HG03439 (cell line): ENCODE measurements at regions not wholly inside any gene's neighbourhood (a gene's known extent, or its start where the extent isn't known, plus 50 kb on each side); places are given as distances from the start of the nearest gene placed in this dataset.

ENCODE experiments used
- ATAC-seq: cut with Tn5 transposase; IDR thresholded peaks from one replicate; pipeline ENCODE4 v1.9.1; 2021; ENCODE audit warnings: mild to moderate bottlenecking, moderate library complexity; ENCODE audit not compliant: unreplicated experiment

GRCh38 chr11:104830508-104830907 is 67.8 kb downstream of the CASP12 start:
- ATAC-seq: no peak

GRCh38 chr11:104830080-104830479 is 68.2 kb downstream of the CASP12 start:
- ATAC-seq: no peak

GRCh38 chr11:104826772-104827171 is 71.5 kb downstream of the CASP12 start:
- no peak for ATAC-seq

GRCh38 chr11:104823657-104824056 is 74.6 kb downstream of the CASP12 start:
- ATAC-seq: no peak

GRCh38 chr11:104820431-104820830 is 77.8 kb downstream of the CASP12 start:
- ATAC-seq: no peak

- ATAC-seq: no peak
Measured at GRCh38 chr11:104819603-104820002, 78.7 kb downstream of the CASP12 start.

- no peak for ATAC-seq
Measured at GRCh38 chr11:104819107-104819506, 79.2 kb downstream of the CASP12 start.

GRCh38 chr11:104817973-104818372 is 80.3 kb downstream of the CASP12 start:
- no peak for ATAC-seq

GRCh38 chr11:104813532-104813931 is 84.7 kb downstream of the CASP12 start:
- no peak for ATAC-seq

GRCh38 chr11:104812103-104812788 is 86.0 kb downstream of the CASP12 start:
- no peak for ATAC-seq

- ATAC-seq: no peak
Measured at GRCh38 chr11:104803776-104804175, 94.5 kb downstream of the CASP12 start.

- ATAC-seq: peak; percentile 90
Measured at GRCh38 chr11:104799251-104799650, 99.0 kb downstream of the CASP12 start.

GRCh38 chr11:104798789-104799188 is 99.5 kb downstream of the CASP12 start:
- peak; percentile 66 for ATAC-seq

GRCh38 chr11:104796301-104796700 is 102.0 kb downstream of the CASP12 start:
- no peak for ATAC-seq

- ATAC-seq: no peak
Measured at GRCh38 chr11:104795501-104796213, 102.6 kb downstream of the CASP12 start.

GRCh38 chr11:104792861-104793260 is 105.4 kb downstream of the CASP12 start:
- no peak for ATAC-seq

- ATAC-seq: no peak
Measured at GRCh38 chr11:104791896-104792295, 106.4 kb downstream of the CASP12 start.

- no peak for ATAC-seq
Measured at GRCh38 chr11:104784684-104785460, 113.4 kb downstream of the CASP12 start.

GRCh38 chr11:104783241-104783640 is 115.0 kb downstream of the CASP12 start:
- ATAC-seq: no peak

GRCh38 chr11:104782377-104782754 is 115.9 kb downstream of the CASP12 start:
- no peak for ATAC-seq

- ATAC-seq: no peak
Measured at GRCh38 chr11:104781719-104782376, 116.4 kb downstream of the CASP12 start.
